ENCODE measurements at regions not wholly inside any gene's neighbourhood (a gene's known extent, or its start where the extent isn't known, plus 50 kb on each side); places are given as distances from the start of the nearest gene placed in this dataset.

- ChIA-PET POLR2A (no interaction called here), CTCF (no interaction called here)
- TF ChIP-seq POLR2AphosphoS5 (IDR thresholded peaks at IDR 0.05; ENCODE audit: low read depth, low read length) (no peak), SIN3A (IDR thresholded peaks at IDR 0.05; ENCODE audit: borderline replicate concordance, insufficient read depth, low read depth, low read length) (no peak), CTCF (IDR thresholded peaks at IDR 0.05) (no peak), REST (IDR thresholded peaks at IDR 0.05; ENCODE audit: insufficient read depth in 1 of 2, low read depth in 2 of 2, low read length in 1 of 2) (no peak), TCF7L2 (IDR thresholded peaks at IDR 0.05; ENCODE audit: low read depth, low read length) (no peak)
- intact Hi-C loops (cut with micrococcal nuclease; ENCODE audit: unreplicated experiment) (no loop called here), in situ Hi-C loops (cut with HindIII; ENCODE audit: low pct_unique_long_range_greater_than_20kb, low sequenced_read_pairs) (no loop called here)
- DNase-seq (ENCODE audit: low read depth, low spot score) (no peak), ATAC-seq (no peak)
- H3K4me3 ChIP-seq (ENCODE audit: low read depth in 2 of 2, low read length in 2 of 2): no peak overlapping the region
- H3K27ac ChIP-seq (ENCODE audit: low read length): no peak overlapping the region
- H3K9me3 ChIP-seq (ENCODE audit: control insufficient read depth, insufficient read depth, low read depth, low read length): no peaks in the 10 kb centered on the region; the same call in 1 of the 2 replicates
- BruUV-seq (replicated peaks): no TSS peak
- no peaks in the 10 kb centered on the region for H3K4me1 ChIP-seq (ENCODE audit: control insufficient read depth, insufficient read depth, low read length)
- H3K36me3 ChIP-seq (ENCODE audit: control insufficient read depth, insufficient read depth, low read length): no peaks in the 10 kb centered on the region
- no peaks in the 10 kb centered on the region for H3K27me3 ChIP-seq (ENCODE audit: control insufficient read depth, insufficient read depth, low read length)
These were observed 256.7 kb upstream of the UBE2E3 start for GRCh38 chr2:180723712-180724111.

- ChIA-PET POLR2A (no interaction called here), CTCF (no interaction called here)
- Histone ChIP-seq H3K9me3 (ENCODE audit: control insufficient read depth, insufficient read depth, low read depth, low read length) (no peaks in the 10 kb centered on the region), H3K4me1 (ENCODE audit: control insufficient read depth, insufficient read depth, low read length) (no peaks in the 10 kb centered on the region), H3K36me3 (ENCODE audit: control insufficient read depth, insufficient read depth, low read length) (no peaks in the 10 kb centered on the region), H3K27ac (ENCODE audit: low read length) (no peak overlapping the region), H3K27me3 (ENCODE audit: control insufficient read depth, insufficient read depth, low read length) (no peaks in the 10 kb centered on the region), H3K4me3 (ENCODE audit: low read depth in 2 of 2, low read length in 2 of 2) (no peak overlapping the region)
- DNase-seq (ENCODE audit: low read depth, low spot score): no peak
- ATAC-seq: no peak
- in situ Hi-C loops (cut with HindIII; ENCODE audit: low pct_unique_long_range_greater_than_20kb, low sequenced_read_pairs) (no loop called here), intact Hi-C loops (cut with micrococcal nuclease; ENCODE audit: unreplicated experiment) (no loop called here)
- BruUV-seq (replicated peaks): no TSS peak
- TF ChIP-seq REST (IDR thresholded peaks at IDR 0.05; ENCODE audit: insufficient read depth in 1 of 2, low read depth in 2 of 2, low read length in 1 of 2): no peak
- TF ChIP-seq POLR2AphosphoS5 (IDR thresholded peaks at IDR 0.05; ENCODE audit: low read depth, low read length): no peak
- TF ChIP-seq CTCF (IDR thresholded peaks at IDR 0.05): no peak
- TF ChIP-seq TCF7L2 (IDR thresholded peaks at IDR 0.05; ENCODE audit: low read depth, low read length): no peak
- TF ChIP-seq SIN3A (IDR thresholded peaks at IDR 0.05; ENCODE audit: borderline replicate concordance, insufficient read depth, low read depth, low read length): no peak
These were observed 257.7 kb upstream of the UBE2E3 start for GRCh38 chr2:180722551-180723239.
